Mucosa of descending colon (tissue), 3 donors: ENCODE measurements at regions not wholly inside any gene's neighbourhood (a gene's known extent, or its start where the extent isn't known, plus 50 kb on each side); places are given as distances from the start of the nearest gene placed in this dataset.

ENCODE experiments used
- ATAC-seq: fragments of 200-7000 bp; cut with Tn5 transposase; one replicate; pipeline ENCODE4 v1.9.1; 2020; ENCODE audit warnings: mild to moderate bottlenecking, moderate library complexity
- DNase-seq, 3 donors: peaks; one replicate each; pipeline ENCODE4 v3.0.0-alpha.2; 2020
- H3K36me3 ChIP-seq: fragments of 200-600 bp; one replicate; pipeline ENCODE4 v1.8.0; 2021; ENCODE audit warnings: low read depth, mild to moderate bottlenecking
- H3K4me1 ChIP-seq: fragments of 200-600 bp; one replicate; pipeline ENCODE4 v1.8.0; 2021; ENCODE audit warnings: low read depth, mild to moderate bottlenecking
- H3K4me3 ChIP-seq: fragments of 200-600 bp; one replicate; pipeline ENCODE4 v1.8.0; 2021; ENCODE audit warnings: mild to moderate bottlenecking
- H3K9me3 ChIP-seq: fragments of 200-600 bp; one replicate; pipeline ENCODE4 v1.8.0; 2021; ENCODE audit warnings: mild to moderate bottlenecking
- intact Hi-C, 2 donors: fragments of 100-400 bp; cut with DNase I in 1 of 2; cut with micrococcal nuclease in 1 of 2; formaldehyde crosslinking; loops; one replicate each; pipeline versions ENCODE4 v1.11.0 to v1.11.1; 2022; cut with DNase I, micrococcal nuclease
- TF ChIP-seq, protein P1 (sequence below): fragments of 200-600 bp; IDR thresholded peaks from one replicate; pipeline ENCODE4 v1.8.0; 2022; ENCODE audit warnings: antibody characterized with exemption, mild to moderate bottlenecking
- donor health status: DM: no; HTN: no; CAD: no; lungs with moderate emphysema.
- donor health status: DM: no; HTN: no; CAD: no.
- donor health status: DM: no; HTN: yes; CAD: no.

- H3K36me3 ChIP-seq, result no peaks in the 10 kb centered on the region
- no peaks in the 10 kb centered on the region for H3K4me1 ChIP-seq
- TF ChIP-seq, protein P1, sequence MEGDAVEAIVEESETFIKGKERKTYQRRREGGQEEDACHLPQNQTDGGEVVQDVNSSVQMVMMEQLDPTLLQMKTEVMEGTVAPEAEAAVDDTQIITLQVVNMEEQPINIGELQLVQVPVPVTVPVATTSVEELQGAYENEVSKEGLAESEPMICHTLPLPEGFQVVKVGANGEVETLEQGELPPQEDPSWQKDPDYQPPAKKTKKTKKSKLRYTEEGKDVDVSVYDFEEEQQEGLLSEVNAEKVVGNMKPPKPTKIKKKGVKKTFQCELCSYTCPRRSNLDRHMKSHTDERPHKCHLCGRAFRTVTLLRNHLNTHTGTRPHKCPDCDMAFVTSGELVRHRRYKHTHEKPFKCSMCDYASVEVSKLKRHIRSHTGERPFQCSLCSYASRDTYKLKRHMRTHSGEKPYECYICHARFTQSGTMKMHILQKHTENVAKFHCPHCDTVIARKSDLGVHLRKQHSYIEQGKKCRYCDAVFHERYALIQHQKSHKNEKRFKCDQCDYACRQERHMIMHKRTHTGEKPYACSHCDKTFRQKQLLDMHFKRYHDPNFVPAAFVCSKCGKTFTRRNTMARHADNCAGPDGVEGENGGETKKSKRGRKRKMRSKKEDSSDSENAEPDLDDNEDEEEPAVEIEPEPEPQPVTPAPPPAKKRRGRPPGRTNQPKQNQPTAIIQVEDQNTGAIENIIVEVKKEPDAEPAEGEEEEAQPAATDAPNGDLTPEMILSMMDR, result no peak
- intact Hi-C loops, result no loop called here
- H3K9me3 ChIP-seq, result no peaks in the 10 kb centered on the region
- ATAC-seq (no peak), DNase-seq (no peak)
- H3K4me3 ChIP-seq, result no peak overlapping the region
Observed at GRCh38 chr11:81941998-81942397, 791.7 kb downstream of the FAM181B start.

DNA sequence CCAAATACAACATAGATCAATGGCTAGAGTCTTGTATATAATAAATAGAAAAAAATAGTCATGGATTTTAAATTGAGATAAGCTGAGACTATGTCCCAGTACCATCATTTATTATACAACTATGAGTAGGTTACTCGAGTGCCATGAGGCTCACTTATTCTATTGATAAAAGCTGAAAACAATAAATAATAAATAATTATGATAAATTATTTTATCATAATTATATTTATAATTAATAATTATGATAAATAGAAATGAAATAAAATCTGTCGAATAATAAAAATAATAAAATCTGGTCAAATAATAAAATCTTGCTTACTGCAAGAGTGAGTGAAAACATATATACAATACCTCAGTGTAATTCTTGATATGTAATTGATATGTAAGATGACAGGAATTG is 801.4 kb downstream of the FAM181B start:
- H3K36me3 ChIP-seq, result no peaks in the 10 kb centered on the region
- no peaks in the 10 kb centered on the region for H3K9me3 ChIP-seq
- no peak overlapping the region for H3K4me3 ChIP-seq

GRCh38 chr11:81920205-81920604 is 813.5 kb downstream of the FAM181B start:
- no peaks in the 10 kb centered on the region for H3K9me3 ChIP-seq
- ATAC-seq (no peak), DNase-seq (no peak)
- intact Hi-C loops, result no loop called here
- TF ChIP-seq, protein P1, result no peak
- no peaks in the 10 kb centered on the region for H3K4me1 ChIP-seq
- H3K36me3 ChIP-seq, result no peaks in the 10 kb centered on the region
- H3K4me3 ChIP-seq, result no peak overlapping the region

More for the DNA sequence above, 801.4 kb downstream of the FAM181B start:
- intact Hi-C loops, result no loop called here
- ATAC-seq, result no peak
- DNase-seq, result no peak
- TF ChIP-seq, protein P1, result no peak
- H3K4me1 ChIP-seq, result no peaks in the 10 kb centered on the region

- H3K9me3 ChIP-seq, result no peaks in the 10 kb centered on the region
- DNase-seq (no peak), ATAC-seq (no peak)
- TF ChIP-seq, protein P1, result no peak
- no peak overlapping the region for H3K4me3 ChIP-seq
- intact Hi-C loops, result no loop called here
- H3K4me1 ChIP-seq, result no peaks in the 10 kb centered on the region
- no peaks in the 10 kb centered on the region for H3K36me3 ChIP-seq
Observed at GRCh38 chr11:81916451-81916850, 817.2 kb downstream of the FAM181B start.

GRCh38 chr11:81915045-81915444 is 818.6 kb downstream of the FAM181B start:
- Histone ChIP-seq H3K36me3 (no peaks in the 10 kb centered on the region), H3K9me3 (no peaks in the 10 kb centered on the region), H3K4me3 (no peak overlapping the region), H3K4me1 (no peaks in the 10 kb centered on the region)
- no peak for DNase-seq
- intact Hi-C loops, result no loop called here
- TF ChIP-seq, protein P1, result no peak
- ATAC-seq, result no peak

- intact Hi-C loops, result no loop called here
- Histone ChIP-seq H3K36me3 (no peaks in the 10 kb centered on the region), H3K4me1 (no peaks in the 10 kb centered on the region), H3K4me3 (no peak overlapping the region), H3K9me3 (no peaks in the 10 kb centered on the region)
- TF ChIP-seq, protein P1, result no peak
- no peak for DNase-seq
- ATAC-seq, result no peak
Observed at GRCh38 chr11:81913793-81914192, 819.9 kb downstream of the FAM181B start.
